ENCODE measurements at regions not wholly inside any gene's neighbourhood (a gene's known extent, or its start where the extent isn't known, plus 50 kb on each side); places are given as distances from the start of the nearest gene placed in this dataset.

DNA sequence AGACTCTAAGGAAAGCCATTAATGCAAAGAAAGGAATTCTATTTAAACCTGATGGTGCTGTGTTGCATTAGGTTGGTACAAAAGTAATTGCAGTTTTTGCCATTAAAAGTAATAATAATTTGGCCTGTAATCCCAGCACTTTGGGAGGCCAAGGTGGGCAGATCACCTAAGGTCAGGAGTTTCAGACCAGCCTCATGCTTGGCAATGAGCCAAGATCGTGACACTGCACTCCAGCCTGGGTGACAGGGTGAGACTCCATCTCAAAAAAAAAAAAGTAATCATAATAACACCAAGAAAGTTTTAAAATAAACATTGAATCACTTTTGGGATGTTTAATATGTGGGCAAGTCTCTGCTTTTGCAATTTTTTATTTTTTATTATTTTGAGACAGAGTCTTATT is 107.3 kb upstream of the FRMD4A start (continued):
- TF ChIP-seq, protein P1, sequence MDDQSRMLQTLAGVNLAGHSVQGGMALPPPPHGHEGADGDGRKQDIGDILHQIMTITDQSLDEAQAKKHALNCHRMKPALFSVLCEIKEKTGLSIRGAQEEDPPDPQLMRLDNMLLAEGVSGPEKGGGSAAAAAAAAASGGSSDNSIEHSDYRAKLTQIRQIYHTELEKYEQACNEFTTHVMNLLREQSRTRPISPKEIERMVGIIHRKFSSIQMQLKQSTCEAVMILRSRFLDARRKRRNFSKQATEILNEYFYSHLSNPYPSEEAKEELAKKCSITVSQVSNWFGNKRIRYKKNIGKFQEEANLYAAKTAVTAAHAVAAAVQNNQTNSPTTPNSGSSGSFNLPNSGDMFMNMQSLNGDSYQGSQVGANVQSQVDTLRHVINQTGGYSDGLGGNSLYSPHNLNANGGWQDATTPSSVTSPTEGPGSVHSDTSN (IDR thresholded peaks at IDR 0.05): no peak
- TF ChIP-seq ESRRA (IDR thresholded peaks at IDR 0.05; ENCODE audit: borderline replicate concordance, low read length): no peak
- no peak for TF ChIP-seq POLR2A (IDR thresholded peaks at IDR 0.05; ENCODE audit: low read length)
- no peak for TF ChIP-seq PHF8 (IDR thresholded peaks at IDR 0.05; ENCODE audit: borderline replicate concordance, low read depth)
- no peak for TF ChIP-seq TP53 (CRISPR knock-in tag; IDR thresholded peaks at IDR 0.05)
- TF ChIP-seq, protein P2, sequence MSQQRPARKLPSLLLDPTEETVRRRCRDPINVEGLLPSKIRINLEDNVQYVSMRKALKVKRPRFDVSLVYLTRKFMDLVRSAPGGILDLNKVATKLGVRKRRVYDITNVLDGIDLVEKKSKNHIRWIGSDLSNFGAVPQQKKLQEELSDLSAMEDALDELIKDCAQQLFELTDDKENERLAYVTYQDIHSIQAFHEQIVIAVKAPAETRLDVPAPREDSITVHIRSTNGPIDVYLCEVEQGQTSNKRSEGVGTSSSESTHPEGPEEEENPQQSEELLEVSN (IDR thresholded peaks at IDR 0.05; ENCODE audit: borderline replicate concordance, low read depth): no peak

DNA sequence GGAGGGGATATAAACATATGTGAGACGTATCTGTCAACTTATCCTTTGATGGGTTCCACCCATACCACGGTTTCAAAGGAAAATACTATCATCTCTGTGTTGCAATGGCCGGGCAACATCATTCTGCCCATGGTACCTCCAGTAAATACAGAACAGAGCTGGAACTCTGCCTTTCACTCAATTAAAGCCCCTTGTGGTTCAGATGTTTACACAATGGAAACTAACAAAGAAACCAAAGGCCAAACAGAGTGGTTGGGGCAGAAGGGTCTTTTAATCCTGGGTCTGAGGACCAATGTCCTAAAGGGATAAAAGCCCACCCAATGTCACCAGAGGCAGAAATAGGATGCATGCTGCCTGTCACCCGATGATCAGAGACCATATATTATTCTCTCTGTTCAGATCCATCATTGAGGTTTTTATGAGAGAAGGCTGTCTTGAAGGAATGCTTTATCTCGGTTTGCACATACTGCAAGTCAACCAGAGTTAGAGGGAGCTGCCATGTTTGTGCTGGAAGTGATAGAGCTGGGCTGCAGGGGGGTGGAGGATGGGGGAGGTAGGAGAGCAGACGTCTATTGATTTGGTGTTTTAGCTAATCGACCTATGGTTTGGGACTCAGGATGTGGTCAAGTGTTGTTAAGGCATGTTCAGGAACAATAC is 105.4 kb upstream of the FRMD4A start:
- Histone ChIP-seq H3K4me3 (no peak overlapping the region), H3K9me3 (no peaks in the 10 kb centered on the region), H3K27ac (no peak overlapping the region), H3K4me1 (no peaks in the 10 kb centered on the region), H3K4me2 (no peak overlapping the region)
- FAIRE-seq: no peak
- TF ChIP-seq, protein P3, sequence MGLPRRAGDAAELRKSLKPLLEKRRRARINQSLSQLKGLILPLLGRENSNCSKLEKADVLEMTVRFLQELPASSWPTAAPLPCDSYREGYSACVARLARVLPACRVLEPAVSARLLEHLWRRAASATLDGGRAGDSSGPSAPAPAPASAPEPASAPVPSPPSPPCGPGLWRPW (IDR thresholded peaks at IDR 0.05): no peak
- TF ChIP-seq HDAC2 (IDR thresholded peaks at IDR 0.05) (no peak), ZC3H11A (IDR thresholded peaks at IDR 0.05) (no peak), HOXB5 (CRISPR knock-in tag; IDR thresholded peaks at IDR 0.05) (no peak), ZNF302 (CRISPR knock-in tag; IDR thresholded peaks at IDR 0.05) (no peak), JUNB (IDR thresholded peaks at IDR 0.05) (no peak), FOSL2 (IDR thresholded peaks at IDR 0.05) (no peak), FOSL2 (CRISPR knock-in tag; IDR thresholded peaks at IDR 0.05) (no peak), HOXB13 (CRISPR knock-in tag; IDR thresholded peaks at IDR 0.05; ENCODE audit: low read depth) (no peak), EHMT2 (IDR thresholded peaks at IDR 0.05; ENCODE audit: low read depth) (no peak), KDM1A (IDR thresholded peaks at IDR 0.05; ENCODE audit: low read depth) (no peak), MYC (IDR thresholded peaks at IDR 0.05; ENCODE audit: borderline replicate concordance, low read length) (no peak)
- no peak for DNase-seq (ENCODE audit: low read depth in 1 of 2, low spot score in 1 of 2)
- POLR2A ChIA-PET: no interaction called here
- CTCF ChIA-PET: interaction anchor here (0.6 kb wide), 1 partner anchor 472 kb away, joined by 3 read pairs; no protein-coding TSS in a partner anchor
- 32% methylated on average over 7 of the region's 7 CpGs for whole genome bisulfite sequencing (ENCODE audit: missing lambda C conversion rate)
- no peak for ATAC-seq

DNA sequence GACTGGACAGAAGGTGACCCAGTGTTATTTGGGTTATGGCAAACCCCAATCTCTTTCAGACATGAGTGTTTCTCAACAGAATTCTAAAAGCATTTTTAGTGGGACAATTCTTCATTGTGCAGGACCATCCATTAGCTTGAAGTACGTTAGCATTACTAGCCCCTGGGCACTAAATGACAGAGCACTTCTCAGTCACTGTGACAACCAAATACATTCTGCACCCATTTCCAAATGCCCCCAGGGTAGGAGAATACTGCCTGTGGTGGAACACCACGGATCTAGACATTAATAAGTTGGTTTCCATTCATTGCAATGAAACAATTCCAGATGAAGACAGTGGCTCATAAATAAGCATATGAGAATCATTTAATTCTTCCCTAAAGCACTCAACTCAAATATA is 102.4 kb upstream of the FRMD4A start:
- 6% methylated on average over 2 of the region's 2 CpGs for WGBS (ENCODE audit: missing lambda C conversion rate)
- Histone ChIP-seq H3K9me3 (no peaks in the 10 kb centered on the region), H3K4me3 (no peak overlapping the region), H3K4me2 (no peak overlapping the region), H3K27ac (no peak overlapping the region), H3K4me1 (no peaks in the 10 kb centered on the region)
- ChIA-PET POLR2A (no interaction called here), CTCF (no interaction called here)
- FAIRE-seq: no peak
- ATAC-seq: no peak
- TF ChIP-seq CEBPB (IDR thresholded peaks at IDR 0.05) (no peak), CHD2 (IDR thresholded peaks at IDR 0.05; ENCODE audit: low read length, partially characterized antibody) (no peak), BHLHE40 (IDR thresholded peaks at IDR 0.05; ENCODE audit: low read depth, low read length) (no peak), FOSL2 (IDR thresholded peaks at IDR 0.05) (no peak), FOSL2 (CRISPR knock-in tag; IDR thresholded peaks at IDR 0.05) (no peak), RCOR1 (IDR thresholded peaks at IDR 0.05; ENCODE audit: low read depth, low read length) (no peak), RNF2 (IDR thresholded peaks at IDR 0.05; ENCODE audit: borderline replicate concordance, low read depth) (no peak), RARB (CRISPR knock-in tag; IDR thresholded peaks at IDR 0.05) (no peak), NR3C1 (IDR thresholded peaks at IDR 0.05) (no peak), ZSCAN20 (CRISPR knock-in tag; IDR thresholded peaks at IDR 0.05) (no peak), JUNB (IDR thresholded peaks at IDR 0.05) (no peak), ZC3H11A (IDR thresholded peaks at IDR 0.05) (no peak), EP300 (IDR thresholded peaks at IDR 0.05) (no peak), TP53 (CRISPR knock-in tag; IDR thresholded peaks at IDR 0.05) (no peak), ZFP36 (IDR thresholded peaks at IDR 0.05; ENCODE audit: borderline replicate concordance, partially characterized antibody) (no peak), FOSB (CRISPR knock-in tag; IDR thresholded peaks at IDR 0.05) (no peak)
- TF ChIP-seq, protein P4, sequence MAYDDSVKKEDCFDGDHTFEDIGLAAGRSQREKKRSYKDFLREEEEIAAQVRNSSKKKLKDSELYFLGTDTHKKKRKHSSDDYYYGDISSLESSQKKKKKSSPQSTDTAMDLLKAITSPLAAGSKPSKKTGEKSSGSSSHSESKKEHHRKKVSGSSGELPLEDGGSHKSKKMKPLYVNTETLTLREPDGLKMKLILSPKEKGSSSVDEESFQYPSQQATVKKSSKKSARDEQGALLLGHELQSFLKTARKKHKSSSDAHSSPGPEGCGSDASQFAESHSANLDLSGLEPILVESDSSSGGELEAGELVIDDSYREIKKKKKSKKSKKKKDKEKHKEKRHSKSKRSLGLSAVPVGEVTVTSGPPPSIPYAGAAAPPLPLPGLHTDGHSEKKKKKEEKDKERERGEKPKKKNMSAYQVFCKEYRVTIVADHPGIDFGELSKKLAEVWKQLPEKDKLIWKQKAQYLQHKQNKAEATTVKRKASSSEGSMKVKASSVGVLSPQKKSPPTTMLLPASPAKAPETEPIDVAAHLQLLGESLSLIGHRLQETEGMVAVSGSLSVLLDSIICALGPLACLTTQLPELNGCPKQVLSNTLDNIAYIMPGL (CRISPR knock-in tag; IDR thresholded peaks at IDR 0.05; ENCODE audit: borderline replicate concordance): no peak
- TF ChIP-seq, protein P5, sequence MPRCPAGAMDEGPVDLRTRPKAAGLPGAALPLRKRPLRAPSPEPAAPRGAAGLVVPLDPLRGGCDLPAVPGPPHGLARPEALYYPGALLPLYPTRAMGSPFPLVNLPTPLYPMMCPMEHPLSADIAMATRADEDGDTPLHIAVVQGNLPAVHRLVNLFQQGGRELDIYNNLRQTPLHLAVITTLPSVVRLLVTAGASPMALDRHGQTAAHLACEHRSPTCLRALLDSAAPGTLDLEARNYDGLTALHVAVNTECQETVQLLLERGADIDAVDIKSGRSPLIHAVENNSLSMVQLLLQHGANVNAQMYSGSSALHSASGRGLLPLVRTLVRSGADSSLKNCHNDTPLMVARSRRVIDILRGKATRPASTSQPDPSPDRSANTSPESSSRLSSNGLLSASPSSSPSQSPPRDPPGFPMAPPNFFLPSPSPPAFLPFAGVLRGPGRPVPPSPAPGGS (IDR thresholded peaks at IDR 0.05): no peak
- DNase-seq (ENCODE audit: low read depth in 1 of 2, low spot score in 1 of 2): no peak
